Natural killer cell (primary cell): ENCODE measurements at regions not wholly inside any gene's neighbourhood (a gene's known extent, or its start where the extent isn't known, plus 50 kb on each side); places are given as distances from the start of the nearest gene placed in this dataset.

Source experiments
- ATAC-seq, 3 donors: fragments of 150-1000 bp in 2 of 3; fragments of 200-7000 bp in 1 of 3; cut with Tn5 transposase; 1 replicate in 1 of 3; 2 replicates in 2 of 3; pipeline ENCODE4 v1.10.0; 2021; ENCODE audit warnings: mild to moderate bottlenecking in 2 of 3, moderate library complexity in 2 of 3
- DNase-seq, 2 donors: peaks; one replicate each; pipeline versions ENCODE4 v3.0.0 to v3.0.0-alpha.2; 2013 to 2021; ENCODE audit warnings: mixed read lengths in 1 of 2
- H3K27ac ChIP-seq: one replicate; pipeline ENCODE4 v1.5.1; 2013; ENCODE audit warnings: mild to moderate bottlenecking, low read length
- H3K27me3 ChIP-seq: one replicate; pipeline ENCODE4 v1.6.1; 2013; ENCODE audit warnings: low read length; ENCODE audit not compliant: control insufficient read depth, insufficient read depth
- H3K36me3 ChIP-seq: one replicate; pipeline ENCODE4 v1.6.1; 2013; ENCODE audit warnings: low read length; ENCODE audit not compliant: control insufficient read depth, insufficient read depth
- H3K4me1 ChIP-seq: one replicate; pipeline ENCODE4 v1.6.1; 2013; ENCODE audit warnings: low read length; ENCODE audit not compliant: control insufficient read depth, insufficient read depth
- H3K4me3 ChIP-seq: one replicate; pipeline ENCODE4 v1.5.1; 2013; ENCODE audit warnings: low read length
- H3K9me3 ChIP-seq: one replicate; pipeline ENCODE4 v1.6.1; 2013; ENCODE audit warnings: low read length; ENCODE audit not compliant: control insufficient read depth, insufficient read depth
- H3K27ac Mint-ChIP-seq, 2 donors: one replicate each; pipeline ENCODE4 v1.8.0; 2022; ENCODE audit warnings: mild to moderate bottlenecking in 2 of 2, mixed read lengths in 2 of 2, moderate library complexity in 1 of 2
- H3K27me3 Mint-ChIP-seq, 2 donors: one replicate each; pipeline ENCODE4 v1.8.0; 2022; ENCODE audit warnings: low read depth in 2 of 2, mixed read lengths in 2 of 2
- H3K36me3 Mint-ChIP-seq: one replicate; pipeline ENCODE4 v1.8.0; 2022; ENCODE audit warnings: mixed read lengths
- H3K4me1 Mint-ChIP-seq, 2 donors: one replicate each; pipeline ENCODE4 v1.8.0; 2022; ENCODE audit warnings: mixed read lengths in 2 of 2
- H3K4me3 Mint-ChIP-seq: one replicate; pipeline ENCODE4 v1.8.0; 2022; ENCODE audit warnings: mild to moderate bottlenecking, moderate library complexity, mixed read lengths
- H3K9me3 Mint-ChIP-seq, 2 donors: one replicate each; pipeline ENCODE4 v1.8.0; 2022; ENCODE audit warnings: mixed read lengths in 2 of 2
- CTCF ChIP-seq: fragments of 200-600 bp; IDR thresholded peaks from one replicate; pipeline ENCODE4 v1.8.0; 2022; ENCODE audit warnings: antibody characterized with exemption
- WGBS: methylation state at CpG from one replicate; pipeline ENCODE4 v1.1.7; 2013; ENCODE audit warnings: missing lambda C conversion rate; ENCODE audit not compliant: insufficient coverage; 5-methylcytosine and 5-hydroxymethylcytosine counted together
- intact Hi-C: fragments of 100-400 bp; cut with micrococcal nuclease; formaldehyde crosslinking; loops from one replicate; pipeline ENCODE4 v1.14.2; 2022

- no peak for TF ChIP-seq CTCF
- Histone ChIP-seq H3K27ac (no peak overlapping the region), H3K4me3 (no peak overlapping the region), H3K27me3 (no peaks in the 10 kb centered on the region), H3K9me3 (peaks cover 7% of the 10 kb centered on the region), H3K4me1 (no peaks in the 10 kb centered on the region), H3K36me3 (no peaks in the 10 kb centered on the region)
- Mint-ChIP-seq H3K27me3 (no peaks in the 10 kb centered on the region), H3K36me3 (no peaks in the 10 kb centered on the region), H3K4me1 (no peaks in the 10 kb centered on the region), H3K9me3 (peaks cover 0 to 4% of the 10 kb centered on the region in 2 donors), H3K4me3 (no peak overlapping the region), H3K27ac (no peak overlapping the region)
- DNase-seq (no peak), ATAC-seq (no peak)
- intact Hi-C loops: no loop called here
- WGBS: 92% methylated on average over 5 of the region's 5 CpGs
Observed at GRCh38 chr5:12716664-12717063, 812.4 kb upstream of the CTNND2 start.

GRCh38 chr5:12707560-12707959 is 803.3 kb upstream of the CTNND2 start:
- H3K27me3 ChIP-seq: no peaks in the 10 kb centered on the region
- no peak overlapping the region for H3K27ac Mint-ChIP-seq
- H3K9me3 ChIP-seq: no peaks in the 10 kb centered on the region
- intact Hi-C loops: no loop called here
- H3K4me1 ChIP-seq: no peaks in the 10 kb centered on the region
- H3K36me3 Mint-ChIP-seq: no peaks in the 10 kb centered on the region
- no peaks in the 10 kb centered on the region for H3K4me1 Mint-ChIP-seq
- peaks cover 0 to 2% of the 10 kb centered on the region in 2 donors for H3K27me3 Mint-ChIP-seq
- DNase-seq: no peak
- no peaks in the 10 kb centered on the region for H3K9me3 Mint-ChIP-seq
- H3K4me3 ChIP-seq: no peak overlapping the region
- no peak overlapping the region for H3K4me3 Mint-ChIP-seq
- no peak overlapping the region for H3K27ac ChIP-seq
- no peaks in the 10 kb centered on the region for H3K36me3 ChIP-seq
- ATAC-seq: no peak
- no peak for TF ChIP-seq CTCF

GRCh38 chr5:12704955-12705354 is 800.7 kb upstream of the CTNND2 start:
- Histone ChIP-seq H3K36me3 (no peaks in the 10 kb centered on the region), H3K4me1 (no peaks in the 10 kb centered on the region), H3K27ac (no peak overlapping the region), H3K27me3 (no peaks in the 10 kb centered on the region), H3K9me3 (no peaks in the 10 kb centered on the region), H3K4me3 (no peak overlapping the region)
- intact Hi-C loops: no loop called here
- ATAC-seq: peak in 1 of 3 donors; percentile 36
- Mint-ChIP-seq H3K36me3 (no peaks in the 10 kb centered on the region), H3K4me3 (no peak overlapping the region), H3K27ac (no peak overlapping the region), H3K27me3 (peaks cover 2 to 7% of the 10 kb centered on the region in 2 donors), H3K9me3 (no peaks in the 10 kb centered on the region), H3K4me1 (no peaks in the 10 kb centered on the region)
- TF ChIP-seq CTCF: no peak
- DNase-seq: no peak
- 83% methylated on average over 2 of the region's 2 CpGs for WGBS

- no peak overlapping the region for H3K4me3 Mint-ChIP-seq
- peaks cover 2 to 7% of the 10 kb centered on the region in 2 donors for H3K27me3 Mint-ChIP-seq
- 90% methylated on average over 1 of the region's 1 CpG for WGBS
- ATAC-seq (no peak), DNase-seq (no peak)
- intact Hi-C loops: no loop called here
- Histone ChIP-seq H3K9me3 (no peaks in the 10 kb centered on the region), H3K4me3 (no peak overlapping the region), H3K36me3 (no peaks in the 10 kb centered on the region), H3K27ac (no peak overlapping the region), H3K4me1 (no peaks in the 10 kb centered on the region), H3K27me3 (no peaks in the 10 kb centered on the region)
- H3K9me3 Mint-ChIP-seq: no peaks in the 10 kb centered on the region
- H3K27ac Mint-ChIP-seq: no peak overlapping the region
- TF ChIP-seq CTCF: no peak
- H3K36me3 Mint-ChIP-seq: no peaks in the 10 kb centered on the region
- no peaks in the 10 kb centered on the region for H3K4me1 Mint-ChIP-seq
Observed at GRCh38 chr5:12703254-12703653, 799.0 kb upstream of the CTNND2 start.
